ENCODE measurements at regions not wholly inside any gene's neighbourhood (a gene's known extent, or its start where the extent isn't known, plus 50 kb on each side); places are given as distances from the start of the nearest gene placed in this dataset.

GRCh38 chr2:136238286-136239078 lies 120.5 kb upstream of the CXCR4 start:
- DNase-seq: no peak

GRCh38 chr2:136236019-136236418 lies 118.1 kb upstream of the CXCR4 start:
- no peak for DNase-seq

GRCh38 chr2:136235546-136235945 lies 117.6 kb upstream of the CXCR4 start:
- no peak for DNase-seq

DNA sequence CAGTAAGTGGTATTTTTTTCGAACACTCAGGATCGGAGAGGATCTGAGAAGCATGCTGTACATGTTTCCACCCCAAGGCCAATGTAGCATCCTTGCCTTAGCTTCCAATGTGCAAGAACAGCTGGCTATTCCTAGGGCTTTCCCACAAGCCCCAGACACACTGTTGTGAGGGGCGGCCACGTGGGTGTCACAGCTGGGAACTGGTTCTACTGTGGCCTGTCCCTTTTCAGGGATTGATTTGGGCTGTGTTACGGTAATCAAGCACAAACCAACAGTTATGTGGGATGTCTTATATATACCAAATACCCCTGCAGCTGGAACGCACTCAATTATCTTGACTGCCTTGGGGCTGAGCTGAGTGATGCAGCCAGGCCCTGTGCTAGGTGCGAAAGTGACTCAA lies 116.3 kb upstream of the CXCR4 start:
- DNase-seq: no peak

DNA sequence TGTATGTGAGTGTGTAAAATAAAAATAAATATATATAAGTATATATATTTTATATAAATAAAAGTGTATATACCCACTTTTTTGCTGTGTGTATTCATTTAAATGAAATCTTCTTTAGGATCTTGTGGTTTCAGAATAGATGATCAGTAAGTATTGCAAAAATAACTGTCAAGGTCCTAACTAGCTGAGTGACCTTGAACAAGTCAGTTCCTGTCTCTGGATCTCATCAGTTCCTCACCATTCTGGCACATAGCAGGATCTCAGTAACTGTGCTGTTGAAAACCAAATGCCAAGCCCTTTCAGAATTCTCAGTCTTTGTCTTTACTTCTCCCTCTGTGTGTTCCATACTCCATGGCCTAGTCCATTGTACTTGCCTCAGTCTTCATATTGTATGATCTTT lies 115.3 kb upstream of the CXCR4 start:
- no peak for DNase-seq

DNA sequence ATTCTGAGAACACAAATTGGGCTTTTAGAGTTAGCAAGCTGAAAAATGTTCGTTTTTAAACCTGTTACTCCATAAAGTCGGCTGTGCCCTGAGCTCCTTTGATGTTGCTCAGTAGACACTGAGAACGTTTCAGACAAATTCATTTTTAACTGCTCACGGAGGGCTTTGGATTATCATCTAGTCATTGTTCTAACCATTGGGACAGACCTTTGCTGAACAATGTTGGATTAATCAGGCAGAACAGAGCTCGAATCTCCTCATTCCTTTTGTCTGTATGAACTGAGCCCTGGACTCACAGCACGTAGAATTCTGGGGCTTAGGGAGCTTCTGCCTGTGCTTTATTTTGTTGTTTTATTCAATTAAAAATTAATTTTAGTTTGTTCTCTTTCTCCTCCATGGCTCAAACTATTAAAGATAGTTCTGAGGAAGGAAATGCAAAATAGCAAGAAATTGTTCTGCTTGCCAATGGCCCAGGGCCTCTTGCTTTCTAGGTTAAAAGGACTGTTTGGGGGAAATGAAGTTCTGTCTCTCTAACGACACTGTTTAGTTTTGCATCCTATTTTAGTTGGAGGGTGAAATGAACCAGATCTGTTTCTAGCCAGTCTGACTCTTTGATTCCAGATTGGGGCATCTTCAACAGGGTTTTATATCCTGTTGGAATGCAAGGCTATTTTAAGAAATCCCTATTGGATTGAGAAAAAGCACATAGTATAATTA lies 114.7 kb upstream of the CXCR4 start:
- no peak for DNase-seq

GRCh38 chr2:136230464-136230863 lies 112.5 kb upstream of the CXCR4 start:
- no peak for DNase-seq

DNA sequence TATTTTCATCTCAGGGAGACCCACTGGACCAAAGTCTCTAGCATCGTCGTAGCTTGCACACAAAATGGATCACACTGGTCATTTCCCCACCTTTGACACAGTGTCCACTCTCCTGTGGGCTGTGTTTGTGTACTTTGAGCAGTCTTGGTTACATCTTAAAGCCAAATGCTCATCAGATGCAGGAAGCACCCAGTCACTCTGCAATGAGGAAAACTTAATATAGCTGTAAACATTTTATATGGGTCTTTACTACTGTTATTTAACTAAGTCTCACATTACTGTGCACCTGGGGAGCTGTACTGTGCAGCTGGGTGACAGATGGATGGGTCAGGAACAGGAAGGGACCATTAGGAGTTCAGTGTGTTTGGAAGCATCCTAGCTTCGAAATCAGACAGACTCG lies 109.0 kb upstream of the CXCR4 start:
- DNase-seq: peak; percentile 21

- peak; percentile 64 for DNase-seq
Measured at GRCh38 chr2:136225950-136226835, 108.2 kb upstream of the CXCR4 start.

DNA sequence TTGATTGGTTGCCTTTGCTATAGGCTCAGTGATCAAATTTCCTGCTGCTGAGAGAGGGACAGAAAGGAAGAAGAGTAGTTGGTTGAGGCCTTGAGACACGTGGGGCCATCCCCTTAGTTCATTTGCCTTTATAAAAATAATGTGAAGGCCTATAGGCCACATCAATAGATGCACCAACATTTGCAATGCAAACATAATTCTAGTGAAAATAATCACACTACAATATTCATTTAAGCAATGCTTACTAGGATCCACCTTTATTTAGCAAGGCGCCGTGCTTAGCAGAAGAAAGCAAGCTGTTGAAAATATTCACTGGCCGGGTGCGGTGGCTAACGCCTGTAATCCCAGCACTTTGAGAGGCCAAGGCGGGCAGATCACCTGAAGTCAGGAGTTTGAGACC lies 105.3 kb upstream of the CXCR4 start:
- no peak for DNase-seq

- no peak for DNase-seq
Measured at GRCh38 chr2:136222862-136223261, 104.9 kb upstream of the CXCR4 start.

- DNase-seq: no peak
Measured at GRCh38 chr2:136221026-136221425, 103.1 kb upstream of the CXCR4 start.

GRCh38 chr2:136219963-136220362 lies 102.0 kb upstream of the CXCR4 start:
- DNase-seq: no peak

DNA sequence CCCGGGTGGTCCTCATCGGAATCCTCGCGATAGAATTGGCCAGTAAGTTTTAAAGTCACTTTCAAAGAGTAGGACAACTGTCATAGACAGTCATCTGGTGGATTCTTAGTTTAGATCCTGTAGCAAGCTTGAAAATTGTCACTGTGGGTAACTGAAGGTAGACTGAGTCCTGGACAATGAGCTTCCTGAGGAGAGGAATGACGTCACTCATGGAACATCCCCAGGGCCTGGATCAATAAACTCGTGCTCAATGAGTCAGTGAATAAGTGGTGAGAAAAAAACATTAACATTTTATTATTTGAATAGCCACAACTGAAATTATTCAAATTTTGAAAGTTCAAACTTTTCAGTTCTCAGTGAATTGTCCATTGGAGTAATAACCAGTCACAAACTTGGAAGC lies 101.4 kb upstream of the CXCR4 start:
- no peak for DNase-seq

DNA sequence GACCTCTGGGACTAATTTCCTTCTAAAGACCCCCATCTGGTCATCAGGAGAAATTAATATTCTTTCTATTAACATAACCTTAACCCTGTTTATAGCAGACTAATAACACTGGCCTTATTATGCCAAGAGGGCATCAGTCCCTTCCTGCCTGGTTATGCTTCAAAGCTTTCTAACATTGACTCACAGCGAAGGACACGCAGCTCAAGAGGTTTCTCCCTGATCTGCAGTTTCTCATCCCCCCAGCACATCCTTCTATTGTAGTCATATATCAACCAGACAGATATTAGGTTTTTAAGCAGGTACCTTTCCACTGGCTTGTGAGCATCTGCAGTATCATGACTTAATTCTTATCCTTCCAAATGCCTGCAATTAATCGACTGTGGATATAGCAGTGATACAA lies 100.0 kb upstream of the CXCR4 start:
- no peak for DNase-seq

DNA sequence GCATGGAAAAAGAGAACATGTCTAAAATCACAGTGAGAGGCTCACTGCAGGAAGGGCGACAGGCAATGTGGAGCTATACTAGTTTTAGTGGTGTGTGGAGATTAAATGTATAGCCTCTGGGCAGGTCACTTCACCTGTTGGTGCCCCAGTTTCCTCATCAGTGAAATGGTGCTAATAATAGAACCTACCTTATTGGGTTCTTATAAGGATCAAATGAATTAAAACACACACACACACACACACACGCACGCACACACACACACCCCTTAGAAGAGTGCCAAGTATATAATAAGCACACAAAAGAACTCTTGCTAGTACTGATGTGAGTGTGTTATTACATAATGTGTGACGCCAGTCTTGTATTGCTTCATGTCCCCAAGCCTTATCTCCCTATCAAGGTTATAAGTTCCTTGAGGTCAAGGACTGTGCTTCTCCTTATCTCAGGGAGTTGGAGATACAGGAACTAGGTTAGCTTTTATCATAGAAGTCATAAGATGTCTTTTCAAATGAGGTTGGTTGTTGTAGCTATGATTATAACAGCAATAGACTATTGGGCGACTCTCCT lies 98.0 kb upstream of the CXCR4 start:
- DNase-seq: no peak

- DNase-seq: no peak
Measured at GRCh38 chr2:136215449-136215848, 97.5 kb upstream of the CXCR4 start.

- DNase-seq: no peak
Measured at GRCh38 chr2:136214307-136215200, 96.6 kb upstream of the CXCR4 start.

- DNase-seq: no peak
Measured at GRCh38 chr2:136213836-136214235, 95.9 kb upstream of the CXCR4 start.

GRCh38 chr2:136212426-136213378 lies 94.8 kb upstream of the CXCR4 start:
- no peak for DNase-seq

DNA sequence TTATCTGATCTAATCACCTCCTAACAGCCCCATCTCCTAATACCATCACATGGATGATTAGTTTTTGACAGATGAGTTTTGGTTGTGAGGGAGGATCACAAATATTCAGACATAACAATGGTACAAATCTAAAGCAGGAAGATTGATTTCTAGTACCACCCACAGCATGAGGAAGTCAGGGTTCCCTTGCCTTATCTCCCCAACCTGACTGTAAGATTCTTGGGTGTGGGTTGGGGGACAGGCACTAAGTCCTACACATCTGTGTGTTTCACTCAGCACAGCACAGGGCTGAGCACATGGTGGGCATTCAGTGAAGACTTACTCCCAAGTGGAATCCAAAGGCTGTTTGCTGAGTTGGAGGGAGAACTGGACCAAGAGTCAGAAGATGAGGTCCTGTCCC lies 93.8 kb upstream of the CXCR4 start:
- no peak for DNase-seq
